ENCODE measurements at regions not wholly inside any gene's neighbourhood (a gene's known extent, or its start where the extent isn't known, plus 50 kb on each side); places are given as distances from the start of the nearest gene placed in this dataset.

DNA sequence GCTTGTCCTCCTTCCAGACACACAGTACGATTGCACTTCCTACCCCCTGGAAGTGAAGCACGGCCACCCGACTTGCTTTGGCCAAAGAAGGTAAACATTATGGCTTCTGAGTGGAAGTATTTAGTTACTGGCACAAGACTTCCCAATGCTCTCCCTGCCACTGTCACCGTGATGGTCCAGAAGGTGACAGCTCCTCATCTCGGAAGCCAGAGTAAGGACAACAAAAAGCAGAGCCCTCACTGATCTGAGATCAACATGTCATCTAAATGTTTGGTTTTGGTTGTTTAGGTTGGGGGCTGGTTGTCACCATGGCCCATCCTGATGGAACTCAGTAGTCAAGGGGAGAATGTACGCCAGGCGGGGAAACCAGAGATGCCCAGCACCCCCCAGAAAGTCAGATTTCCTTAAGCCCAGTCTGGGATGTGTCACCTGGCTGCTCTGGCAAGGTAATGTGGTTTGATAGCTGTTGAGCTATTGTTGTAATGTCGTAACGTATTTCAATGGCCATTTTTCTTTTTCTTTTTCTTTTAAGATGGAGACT lies 170.1 kb upstream of the ZNF536 start (continued):
- TF ChIP-seq, protein P1, sequence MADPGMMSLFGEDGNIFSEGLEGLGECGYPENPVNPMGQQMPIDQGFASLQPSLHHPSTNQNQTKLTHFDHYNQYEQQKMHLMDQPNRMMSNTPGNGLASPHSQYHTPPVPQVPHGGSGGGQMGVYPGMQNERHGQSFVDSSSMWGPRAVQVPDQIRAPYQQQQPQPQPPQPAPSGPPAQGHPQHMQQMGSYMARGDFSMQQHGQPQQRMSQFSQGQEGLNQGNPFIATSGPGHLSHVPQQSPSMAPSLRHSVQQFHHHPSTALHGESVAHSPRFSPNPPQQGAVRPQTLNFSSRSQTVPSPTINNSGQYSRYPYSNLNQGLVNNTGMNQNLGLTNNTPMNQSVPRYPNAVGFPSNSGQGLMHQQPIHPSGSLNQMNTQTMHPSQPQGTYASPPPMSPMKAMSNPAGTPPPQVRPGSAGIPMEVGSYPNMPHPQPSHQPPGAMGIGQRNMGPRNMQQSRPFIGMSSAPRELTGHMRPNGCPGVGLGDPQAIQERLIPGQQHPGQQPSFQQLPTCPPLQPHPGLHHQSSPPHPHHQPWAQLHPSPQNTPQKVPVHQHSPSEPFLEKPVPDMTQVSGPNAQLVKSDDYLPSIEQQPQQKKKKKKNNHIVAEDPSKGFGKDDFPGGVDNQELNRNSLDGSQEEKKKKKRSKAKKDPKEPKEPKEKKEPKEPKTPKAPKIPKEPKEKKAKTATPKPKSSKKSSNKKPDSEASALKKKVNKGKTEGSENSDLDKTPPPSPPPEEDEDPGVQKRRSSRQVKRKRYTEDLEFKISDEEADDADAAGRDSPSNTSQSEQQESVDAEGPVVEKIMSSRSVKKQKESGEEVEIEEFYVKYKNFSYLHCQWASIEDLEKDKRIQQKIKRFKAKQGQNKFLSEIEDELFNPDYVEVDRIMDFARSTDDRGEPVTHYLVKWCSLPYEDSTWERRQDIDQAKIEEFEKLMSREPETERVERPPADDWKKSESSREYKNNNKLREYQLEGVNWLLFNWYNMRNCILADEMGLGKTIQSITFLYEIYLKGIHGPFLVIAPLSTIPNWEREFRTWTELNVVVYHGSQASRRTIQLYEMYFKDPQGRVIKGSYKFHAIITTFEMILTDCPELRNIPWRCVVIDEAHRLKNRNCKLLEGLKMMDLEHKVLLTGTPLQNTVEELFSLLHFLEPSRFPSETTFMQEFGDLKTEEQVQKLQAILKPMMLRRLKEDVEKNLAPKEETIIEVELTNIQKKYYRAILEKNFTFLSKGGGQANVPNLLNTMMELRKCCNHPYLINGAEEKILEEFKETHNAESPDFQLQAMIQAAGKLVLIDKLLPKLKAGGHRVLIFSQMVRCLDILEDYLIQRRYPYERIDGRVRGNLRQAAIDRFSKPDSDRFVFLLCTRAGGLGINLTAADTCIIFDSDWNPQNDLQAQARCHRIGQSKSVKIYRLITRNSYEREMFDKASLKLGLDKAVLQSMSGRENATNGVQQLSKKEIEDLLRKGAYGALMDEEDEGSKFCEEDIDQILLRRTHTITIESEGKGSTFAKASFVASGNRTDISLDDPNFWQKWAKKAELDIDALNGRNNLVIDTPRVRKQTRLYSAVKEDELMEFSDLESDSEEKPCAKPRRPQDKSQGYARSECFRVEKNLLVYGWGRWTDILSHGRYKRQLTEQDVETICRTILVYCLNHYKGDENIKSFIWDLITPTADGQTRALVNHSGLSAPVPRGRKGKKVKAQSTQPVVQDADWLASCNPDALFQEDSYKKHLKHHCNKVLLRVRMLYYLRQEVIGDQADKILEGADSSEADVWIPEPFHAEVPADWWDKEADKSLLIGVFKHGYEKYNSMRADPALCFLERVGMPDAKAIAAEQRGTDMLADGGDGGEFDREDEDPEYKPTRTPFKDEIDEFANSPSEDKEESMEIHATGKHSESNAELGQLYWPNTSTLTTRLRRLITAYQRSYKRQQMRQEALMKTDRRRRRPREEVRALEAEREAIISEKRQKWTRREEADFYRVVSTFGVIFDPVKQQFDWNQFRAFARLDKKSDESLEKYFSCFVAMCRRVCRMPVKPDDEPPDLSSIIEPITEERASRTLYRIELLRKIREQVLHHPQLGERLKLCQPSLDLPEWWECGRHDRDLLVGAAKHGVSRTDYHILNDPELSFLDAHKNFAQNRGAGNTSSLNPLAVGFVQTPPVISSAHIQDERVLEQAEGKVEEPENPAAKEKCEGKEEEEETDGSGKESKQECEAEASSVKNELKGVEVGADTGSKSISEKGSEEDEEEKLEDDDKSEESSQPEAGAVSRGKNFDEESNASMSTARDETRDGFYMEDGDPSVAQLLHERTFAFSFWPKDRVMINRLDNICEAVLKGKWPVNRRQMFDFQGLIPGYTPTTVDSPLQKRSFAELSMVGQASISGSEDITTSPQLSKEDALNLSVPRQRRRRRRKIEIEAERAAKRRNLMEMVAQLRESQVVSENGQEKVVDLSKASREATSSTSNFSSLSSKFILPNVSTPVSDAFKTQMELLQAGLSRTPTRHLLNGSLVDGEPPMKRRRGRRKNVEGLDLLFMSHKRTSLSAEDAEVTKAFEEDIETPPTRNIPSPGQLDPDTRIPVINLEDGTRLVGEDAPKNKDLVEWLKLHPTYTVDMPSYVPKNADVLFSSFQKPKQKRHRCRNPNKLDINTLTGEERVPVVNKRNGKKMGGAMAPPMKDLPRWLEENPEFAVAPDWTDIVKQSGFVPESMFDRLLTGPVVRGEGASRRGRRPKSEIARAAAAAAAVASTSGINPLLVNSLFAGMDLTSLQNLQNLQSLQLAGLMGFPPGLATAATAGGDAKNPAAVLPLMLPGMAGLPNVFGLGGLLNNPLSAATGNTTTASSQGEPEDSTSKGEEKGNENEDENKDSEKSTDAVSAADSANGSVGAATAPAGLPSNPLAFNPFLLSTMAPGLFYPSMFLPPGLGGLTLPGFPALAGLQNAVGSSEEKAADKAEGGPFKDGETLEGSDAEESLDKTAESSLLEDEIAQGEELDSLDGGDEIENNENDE (IDR thresholded peaks at IDR 0.05; ENCODE audit: insufficient replicate concordance, low read length): no peak
- TF ChIP-seq USF2 (IDR thresholded peaks at IDR 0.05; ENCODE audit: low read length): no peak
- TF ChIP-seq POLR2AphosphoS5 (IDR thresholded peaks at IDR 0.05; ENCODE audit: low read depth, low read length): no peak
- TF ChIP-seq, protein P2, sequence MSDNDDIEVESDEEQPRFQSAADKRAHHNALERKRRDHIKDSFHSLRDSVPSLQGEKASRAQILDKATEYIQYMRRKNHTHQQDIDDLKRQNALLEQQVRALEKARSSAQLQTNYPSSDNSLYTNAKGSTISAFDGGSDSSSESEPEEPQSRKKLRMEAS (IDR thresholded peaks at IDR 0.05): no peak
- no peak for TF ChIP-seq SIRT6 (IDR thresholded peaks at IDR 0.05; ENCODE audit: low read length)
- no peak for TF ChIP-seq JUND (IDR thresholded peaks at IDR 0.05; ENCODE audit: low read length)
- no peak for TF ChIP-seq POU5F1 (IDR thresholded peaks at IDR 0.05; ENCODE audit: low read depth, low read length)
- no peak for TF ChIP-seq SUZ12 (IDR thresholded peaks at IDR 0.05; ENCODE audit: low read length)
- no peak for TF ChIP-seq KDM1A (IDR thresholded peaks at IDR 0.05; ENCODE audit: borderline replicate concordance, low read length)
- TF ChIP-seq, protein P3, sequence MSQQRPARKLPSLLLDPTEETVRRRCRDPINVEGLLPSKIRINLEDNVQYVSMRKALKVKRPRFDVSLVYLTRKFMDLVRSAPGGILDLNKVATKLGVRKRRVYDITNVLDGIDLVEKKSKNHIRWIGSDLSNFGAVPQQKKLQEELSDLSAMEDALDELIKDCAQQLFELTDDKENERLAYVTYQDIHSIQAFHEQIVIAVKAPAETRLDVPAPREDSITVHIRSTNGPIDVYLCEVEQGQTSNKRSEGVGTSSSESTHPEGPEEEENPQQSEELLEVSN (IDR thresholded peaks at IDR 0.05): no peak

All from H1 (cell line).